IPS DF 4.7 (cell line): ENCODE measurements at regions not wholly inside any gene's neighbourhood (a gene's known extent, or its start where the extent isn't known, plus 50 kb on each side); places are given as distances from the start of the nearest gene placed in this dataset.

Source experiments
- DNase-seq: peaks from one replicate; pipeline ENCODE4 v3.0.0-alpha.2; 2013; ENCODE audit warnings: low spot score; ENCODE audit errors: extremely low read depth

DNA sequence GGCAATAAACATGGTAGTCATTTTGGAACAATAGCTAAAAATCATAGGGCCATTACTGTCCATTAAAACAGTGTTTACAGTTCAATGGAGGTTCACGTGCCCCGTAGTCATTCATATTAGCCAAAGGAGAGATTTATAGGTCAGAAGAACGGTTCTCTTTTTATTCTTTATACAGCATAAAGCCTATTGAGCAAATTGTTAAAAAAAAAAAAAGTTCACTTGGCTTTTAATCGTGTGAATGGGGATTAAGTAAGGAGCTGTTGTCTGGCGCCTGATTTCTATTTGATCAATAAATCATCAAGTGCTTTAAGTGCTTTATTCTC, 69.1 kb upstream of the TBCA start:
- DNase-seq = no peak

DNA sequence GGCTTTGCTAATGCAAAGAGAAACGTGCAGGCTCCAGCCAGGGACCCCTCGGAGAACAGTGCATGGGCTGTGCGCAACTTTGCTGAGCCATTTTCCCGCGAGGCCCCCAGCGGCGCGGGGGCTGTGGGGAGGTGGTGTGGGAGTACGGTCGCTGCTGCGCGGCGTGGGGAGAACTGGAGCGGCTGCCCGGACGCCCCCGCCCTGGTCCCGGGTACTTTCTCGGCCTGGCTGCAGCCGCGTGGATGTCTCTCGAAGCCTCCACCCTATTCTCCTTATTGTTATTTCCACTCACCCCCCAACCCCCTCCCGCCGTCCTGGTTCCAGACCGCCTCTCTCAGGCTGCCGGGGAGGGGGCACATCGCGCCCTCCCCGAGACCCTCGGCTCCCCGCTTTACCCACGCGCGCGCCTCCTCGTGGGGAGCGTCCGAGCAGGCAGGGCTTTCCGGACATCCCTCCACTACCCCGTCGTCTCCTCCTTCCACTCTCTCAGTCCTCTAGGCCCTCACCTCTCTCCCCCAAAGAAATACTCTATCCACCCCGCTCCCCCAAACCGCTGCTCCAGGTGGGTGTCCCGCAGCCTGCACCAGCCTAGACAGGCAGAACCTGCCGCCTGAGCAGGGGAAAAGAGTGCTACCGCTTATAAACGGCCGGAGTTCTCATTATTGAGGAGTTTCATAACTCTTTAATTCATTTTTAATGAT, 68.6 kb upstream of the TBCA start:
- DNase-seq = no peak

GRCh38 chr5:77844373-77844622, 68.2 kb upstream of the TBCA start:
- no peak for DNase-seq

- no peak for DNase-seq
Observed at GRCh38 chr5:77843570-77844372, 67.6 kb upstream of the TBCA start.

GRCh38 chr5:77842243-77842642, 66.1 kb upstream of the TBCA start:
- no peak for DNase-seq

GRCh38 chr5:77841616-77842015, 65.5 kb upstream of the TBCA start:
- no peak for DNase-seq

DNA sequence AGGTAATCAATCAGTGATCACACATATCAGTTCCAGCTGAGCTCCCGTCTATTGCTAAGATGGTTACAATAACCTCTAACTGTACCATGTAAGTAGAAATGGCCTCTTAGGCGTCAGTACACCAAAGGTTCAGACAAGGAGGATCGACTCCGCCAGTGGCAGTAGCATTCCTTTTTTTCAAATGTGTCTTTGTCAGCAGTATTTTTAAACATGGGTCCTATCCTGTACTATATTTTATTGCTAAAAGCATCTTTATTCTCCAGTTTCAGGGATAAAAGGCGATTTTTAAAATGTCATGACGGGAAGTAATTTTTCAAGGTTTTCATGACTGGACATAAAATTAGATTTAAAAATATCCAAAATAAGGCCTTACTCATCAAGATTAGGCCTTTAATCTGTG, 64.8 kb upstream of the TBCA start:
- no peak for DNase-seq

DNA sequence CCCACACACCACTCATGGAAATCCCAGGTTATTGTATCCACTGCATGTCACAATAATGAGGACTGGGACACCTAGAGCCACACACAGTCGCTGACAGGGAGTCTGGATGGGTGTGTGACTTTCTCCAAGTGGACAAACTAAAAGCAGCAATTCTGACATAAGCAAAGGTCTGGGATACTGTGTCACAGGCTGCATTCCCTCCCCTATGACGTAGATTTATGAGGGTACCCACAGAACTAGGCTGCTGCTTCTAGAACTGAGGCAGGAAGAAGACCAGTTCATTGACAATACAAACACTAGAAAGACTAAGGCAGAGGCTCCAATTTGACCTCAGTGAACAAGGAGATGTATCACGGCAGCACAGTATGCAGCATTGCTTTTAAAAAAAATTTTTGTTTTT, 63.6 kb upstream of the TBCA start:
- no peak for DNase-seq

GRCh38 chr5:77832938-77833337, 56.8 kb upstream of the TBCA start:
- DNase-seq = no peak

- no peak for DNase-seq
Observed at GRCh38 chr5:77832166-77832770, 56.1 kb upstream of the TBCA start.

DNA sequence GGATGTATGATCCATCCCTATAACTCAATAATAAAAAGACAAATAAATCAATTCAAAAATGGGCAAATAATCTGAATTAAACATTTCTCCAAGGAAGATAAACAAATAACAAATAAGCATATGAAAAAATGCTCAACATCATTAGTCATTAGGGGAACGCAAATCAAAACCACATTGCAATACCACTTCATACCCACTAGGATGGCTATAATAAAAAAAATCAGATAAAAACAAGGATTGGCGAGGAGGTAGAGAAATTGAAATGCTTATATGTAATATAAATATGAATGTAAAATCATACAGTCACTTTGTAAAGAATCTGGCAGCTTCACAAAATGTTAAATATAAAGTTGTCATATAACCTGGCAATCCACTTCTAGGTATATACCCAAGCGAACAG, 52.3 kb upstream of the TBCA start:
- DNase-seq = no peak
